ENCODE measurements at regions not wholly inside any gene's neighbourhood (a gene's known extent, or its start where the extent isn't known, plus 50 kb on each side); places are given as distances from the start of the nearest gene placed in this dataset.

GRCh38 chr2:208879666-208880065 is 473.1 kb downstream of the PTH2R start:
- TF ChIP-seq, protein P1, sequence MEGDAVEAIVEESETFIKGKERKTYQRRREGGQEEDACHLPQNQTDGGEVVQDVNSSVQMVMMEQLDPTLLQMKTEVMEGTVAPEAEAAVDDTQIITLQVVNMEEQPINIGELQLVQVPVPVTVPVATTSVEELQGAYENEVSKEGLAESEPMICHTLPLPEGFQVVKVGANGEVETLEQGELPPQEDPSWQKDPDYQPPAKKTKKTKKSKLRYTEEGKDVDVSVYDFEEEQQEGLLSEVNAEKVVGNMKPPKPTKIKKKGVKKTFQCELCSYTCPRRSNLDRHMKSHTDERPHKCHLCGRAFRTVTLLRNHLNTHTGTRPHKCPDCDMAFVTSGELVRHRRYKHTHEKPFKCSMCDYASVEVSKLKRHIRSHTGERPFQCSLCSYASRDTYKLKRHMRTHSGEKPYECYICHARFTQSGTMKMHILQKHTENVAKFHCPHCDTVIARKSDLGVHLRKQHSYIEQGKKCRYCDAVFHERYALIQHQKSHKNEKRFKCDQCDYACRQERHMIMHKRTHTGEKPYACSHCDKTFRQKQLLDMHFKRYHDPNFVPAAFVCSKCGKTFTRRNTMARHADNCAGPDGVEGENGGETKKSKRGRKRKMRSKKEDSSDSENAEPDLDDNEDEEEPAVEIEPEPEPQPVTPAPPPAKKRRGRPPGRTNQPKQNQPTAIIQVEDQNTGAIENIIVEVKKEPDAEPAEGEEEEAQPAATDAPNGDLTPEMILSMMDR (conservative IDR thresholded peaks at IDR 0.05; ENCODE audit: low read depth in 2 of 2) = no peak
- no peak for TF ChIP-seq POLR2AphosphoS5 (IDR thresholded peaks at IDR 0.05; ENCODE audit: low read depth)
- TF ChIP-seq EZH2phosphoT487 (IDR thresholded peaks at IDR 0.05; ENCODE audit: unreplicated experiment) = no peak
- no peak for TF ChIP-seq ZNF114 (CRISPR knock-in tag; IDR thresholded peaks at IDR 0.05)
- TF ChIP-seq CREB1 (CRISPR knock-in tag; IDR thresholded peaks at IDR 0.05; ENCODE audit: low read depth) = no peak
- no peak for TF ChIP-seq EZH2 (IDR thresholded peaks at IDR 0.05; ENCODE audit: low read depth, unreplicated experiment)
- TF ChIP-seq NANOG (IDR thresholded peaks at IDR 0.05; ENCODE audit: borderline replicate concordance) = no peak
- TF ChIP-seq, protein P2, sequence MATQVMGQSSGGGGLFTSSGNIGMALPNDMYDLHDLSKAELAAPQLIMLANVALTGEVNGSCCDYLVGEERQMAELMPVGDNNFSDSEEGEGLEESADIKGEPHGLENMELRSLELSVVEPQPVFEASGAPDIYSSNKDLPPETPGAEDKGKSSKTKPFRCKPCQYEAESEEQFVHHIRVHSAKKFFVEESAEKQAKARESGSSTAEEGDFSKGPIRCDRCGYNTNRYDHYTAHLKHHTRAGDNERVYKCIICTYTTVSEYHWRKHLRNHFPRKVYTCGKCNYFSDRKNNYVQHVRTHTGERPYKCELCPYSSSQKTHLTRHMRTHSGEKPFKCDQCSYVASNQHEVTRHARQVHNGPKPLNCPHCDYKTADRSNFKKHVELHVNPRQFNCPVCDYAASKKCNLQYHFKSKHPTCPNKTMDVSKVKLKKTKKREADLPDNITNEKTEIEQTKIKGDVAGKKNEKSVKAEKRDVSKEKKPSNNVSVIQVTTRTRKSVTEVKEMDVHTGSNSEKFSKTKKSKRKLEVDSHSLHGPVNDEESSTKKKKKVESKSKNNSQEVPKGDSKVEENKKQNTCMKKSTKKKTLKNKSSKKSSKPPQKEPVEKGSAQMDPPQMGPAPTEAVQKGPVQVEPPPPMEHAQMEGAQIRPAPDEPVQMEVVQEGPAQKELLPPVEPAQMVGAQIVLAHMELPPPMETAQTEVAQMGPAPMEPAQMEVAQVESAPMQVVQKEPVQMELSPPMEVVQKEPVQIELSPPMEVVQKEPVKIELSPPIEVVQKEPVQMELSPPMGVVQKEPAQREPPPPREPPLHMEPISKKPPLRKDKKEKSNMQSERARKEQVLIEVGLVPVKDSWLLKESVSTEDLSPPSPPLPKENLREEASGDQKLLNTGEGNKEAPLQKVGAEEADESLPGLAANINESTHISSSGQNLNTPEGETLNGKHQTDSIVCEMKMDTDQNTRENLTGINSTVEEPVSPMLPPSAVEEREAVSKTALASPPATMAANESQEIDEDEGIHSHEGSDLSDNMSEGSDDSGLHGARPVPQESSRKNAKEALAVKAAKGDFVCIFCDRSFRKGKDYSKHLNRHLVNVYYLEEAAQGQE (IDR thresholded peaks at IDR 0.05; ENCODE audit: unreplicated experiment) = no peak
